Esophagus squamous epithelium (tissue), 5 donors: ENCODE measurements at regions not wholly inside any gene's neighbourhood (a gene's known extent, or its start where the extent isn't known, plus 50 kb on each side); places are given as distances from the start of the nearest gene placed in this dataset.

Experiments
- DNase-seq: peaks from one replicate; lab custom pipeline; 2025; lab: John Stamatoyannopoulos, UW
- H3K27ac ChIP-seq, 4 donors: fragments of 200-600 bp; sonication (generic); one replicate each; pipeline ENCODE4 v1.5.1; 2016 to 2019; ENCODE audit warnings: mild to moderate bottlenecking in 1 of 4
- H3K27me3 ChIP-seq, 4 donors: fragments of 200-600 bp; sonication (generic); 1 replicate in 3 of 4; 2 replicates in 1 of 4; pipeline versions ENCODE4 v1.5.1 to v1.6.0; 2017 to 2021; ENCODE audit warnings: antibody characterized with exemption in 1 of 4
- H3K36me3 ChIP-seq, 3 donors: fragments of 200-600 bp; sonication (generic); one replicate each; pipeline ENCODE4 v1.5.1; 2016 to 2019
- H3K4me1 ChIP-seq, 3 donors: fragments of 200-600 bp; sonication (generic); one replicate each; pipeline ENCODE4 v1.5.1; 2017 to 2019
- H3K4me3 ChIP-seq, 4 donors: fragments of 200-600 bp; sonication (generic); 1 replicate in 3 of 4; 2 replicates in 1 of 4; pipeline ENCODE4 v1.5.1; 2016 to 2019; ENCODE audit warnings: mild to moderate bottlenecking in 2 of 4, moderate library complexity in 1 of 4
- H3K9me3 ChIP-seq, 3 donors: fragments of 200-600 bp; sonication (generic); one replicate each; pipeline ENCODE4 v1.5.1; 2016 to 2019
- CTCF ChIP-seq, 6 experiments: fragments of 450-650 bp in 4 of 6; fragments of 200-600 bp in 2 of 6; sonication (generic) in 2 of 6; IDR thresholded peaks; one replicate each; pipeline ENCODE4 v1.5.1; 2016 to 2019; ENCODE audit warnings: antibody characterized with exemption in 6 of 6, mild to moderate bottlenecking in 4 of 6, moderate library complexity in 4 of 6
- POLR2A ChIP-seq, 4 donors: fragments of 450-650 bp; IDR thresholded peaks; one replicate each; pipeline ENCODE4 v1.6.1; 2017; ENCODE audit warnings: antibody characterized with exemption in 4 of 4, mild to moderate bottlenecking in 4 of 4, moderate library complexity in 3 of 4
- WGBS, 2 donors: methylation state at CpG; one replicate each; pipeline ENCODE4 v1.1.5; 2018; 5-methylcytosine and 5-hydroxymethylcytosine counted together
- intact Hi-C: fragments of 100-400 bp; cut with DNase I; formaldehyde crosslinking; loops from one replicate; pipeline ENCODE4 v1.15.0; 2022
- donor health status: DM: yes; HTN: yes; CAD: no.

GRCh38 chr7:31413766-31414165 is 73.2 kb upstream of the NEUROD6 start:
- intact Hi-C loops, result no loop called here
- H3K4me1 ChIP-seq, result peaks cover 0 to 2% (median 0%) of the 10 kb centered on the region in 3 donors
- no peak for DNase-seq
- no peak for TF ChIP-seq CTCF (IDR thresholded peaks at IDR 0.05)
- no peaks in the 10 kb centered on the region for H3K36me3 ChIP-seq
- 60% methylated on average over 1 of the region's 1 CpG; no CpG with 5 or more reads in 1 of the 2 donors for WGBS, 2 donors
- peaks cover 0 to 32% (median 0%) of the 10 kb centered on the region in 4 donors for H3K27me3 ChIP-seq
- no peak overlapping the region for H3K4me3 ChIP-seq
- H3K27ac ChIP-seq, result no peak overlapping the region
- H3K9me3 ChIP-seq, result no peaks in the 10 kb centered on the region

GRCh38 chr7:31416381-31416870 is 75.9 kb upstream of the NEUROD6 start:
- no peak for DNase-seq
- 65 to 74% methylated on average over 5 of the region's 5 CpGs for WGBS, 2 donors
- no peaks in the 10 kb centered on the region for H3K36me3 ChIP-seq
- intact Hi-C loops, result no loop called here
- H3K4me3 ChIP-seq, result no peak overlapping the region
- no peak overlapping the region for H3K27ac ChIP-seq
- TF ChIP-seq POLR2A (IDR thresholded peaks at IDR 0.05) (no peak), CTCF (IDR thresholded peaks at IDR 0.05) (no peak)
- H3K4me1 ChIP-seq, result peaks cover 0 to 5% (median 0%) of the 10 kb centered on the region in 3 donors
- H3K9me3 ChIP-seq, result no peaks in the 10 kb centered on the region
- H3K27me3 ChIP-seq, result peaks cover 0 to 43% (median 0%) of the 10 kb centered on the region in 4 donors

- H3K27ac ChIP-seq, result no peak overlapping the region
- 56 to 62% methylated on average over 2 of the region's 2 CpGs for WGBS, 2 donors
- intact Hi-C loops, result no loop called here
These were observed 78.4 kb upstream of the NEUROD6 start for GRCh38 chr7:31418928-31419327.

GRCh38 chr7:31419505-31420055 is 79.1 kb upstream of the NEUROD6 start:
- intact Hi-C loops, result no loop called here
- no peak for DNase-seq
- Histone ChIP-seq H3K4me1 (peaks cover 0 to 5% (median 0%) of the 10 kb centered on the region in 3 donors), H3K36me3 (no peaks in the 10 kb centered on the region), H3K27me3 (peaks cover 0 to 55% (median 0%) of the 10 kb centered on the region in 4 donors), H3K27ac (no peak overlapping the region), H3K9me3 (no peaks in the 10 kb centered on the region), H3K4me3 (no peak overlapping the region)
- 44 to 51% methylated on average over 3 of the region's 3 CpGs for WGBS, 2 donors
- TF ChIP-seq CTCF (IDR thresholded peaks at IDR 0.05) (no peak), POLR2A (IDR thresholded peaks at IDR 0.05) (no peak)

More at GRCh38 chr7:31418928-31419327, 78.4 kb upstream of the NEUROD6 start:
- H3K4me1 ChIP-seq, result peaks cover 0 to 5% (median 0%) of the 10 kb centered on the region in 3 donors
- peaks cover 0 to 51% (median 0%) of the 10 kb centered on the region in 4 donors for H3K27me3 ChIP-seq
- H3K9me3 ChIP-seq, result no peaks in the 10 kb centered on the region
- H3K4me3 ChIP-seq, result no peak overlapping the region
- no peak for DNase-seq
- no peak for TF ChIP-seq CTCF (IDR thresholded peaks at IDR 0.05)
- TF ChIP-seq POLR2A (IDR thresholded peaks at IDR 0.05), result no peak
- no peaks in the 10 kb centered on the region for H3K36me3 ChIP-seq

GRCh38 chr7:31420948-31421347 is 80.4 kb upstream of the NEUROD6 start:
- 71 to 78% methylated on average over 1 of the region's 1 CpG for WGBS, 2 donors
- no peaks in the 10 kb centered on the region for H3K36me3 ChIP-seq
- peaks cover 0 to 5% (median 0%) of the 10 kb centered on the region in 3 donors for H3K4me1 ChIP-seq
- no peak overlapping the region for H3K27ac ChIP-seq
- TF ChIP-seq CTCF (IDR thresholded peaks at IDR 0.05) (no peak), POLR2A (IDR thresholded peaks at IDR 0.05) (no peak)
- H3K27me3 ChIP-seq, result peaks cover 0 to 56% (median 0%) of the 10 kb centered on the region in 4 donors
- H3K4me3 ChIP-seq, result no peak overlapping the region
- intact Hi-C loops, result no loop called here
- no peaks in the 10 kb centered on the region for H3K9me3 ChIP-seq
- DNase-seq, result no peak
